Medulla oblongata (tissue), 1 donor: ENCODE measurements at regions not wholly inside any gene's neighbourhood (a gene's known extent, or its start where the extent isn't known, plus 50 kb on each side); places are given as distances from the start of the nearest gene placed in this dataset.

Source experiments
- DNase-seq: peaks from one replicate; pipeline ENCODE4 v3.0.0-alpha.2; 2015; ENCODE audit errors: extremely low spot score

DNA sequence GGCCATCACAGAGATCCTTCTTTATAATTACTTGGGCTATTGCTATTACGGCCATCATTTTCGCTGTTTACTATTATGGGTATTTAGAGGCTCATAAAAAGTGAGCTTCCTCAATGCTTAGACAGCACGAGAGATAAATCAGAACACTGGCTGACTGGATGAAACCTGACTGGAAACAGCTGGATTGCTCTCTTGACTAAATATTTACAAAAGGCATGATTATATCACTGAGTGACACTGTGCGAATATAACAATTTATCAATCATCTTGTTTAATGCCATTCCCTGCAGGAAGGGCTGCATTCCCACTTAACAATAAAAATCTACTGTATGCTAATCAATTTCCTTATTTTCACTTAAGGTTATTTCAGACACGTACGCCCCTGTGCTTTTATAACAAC lies 260.1 kb upstream of the ARID1B start:
- DNase-seq: no peak

DNA sequence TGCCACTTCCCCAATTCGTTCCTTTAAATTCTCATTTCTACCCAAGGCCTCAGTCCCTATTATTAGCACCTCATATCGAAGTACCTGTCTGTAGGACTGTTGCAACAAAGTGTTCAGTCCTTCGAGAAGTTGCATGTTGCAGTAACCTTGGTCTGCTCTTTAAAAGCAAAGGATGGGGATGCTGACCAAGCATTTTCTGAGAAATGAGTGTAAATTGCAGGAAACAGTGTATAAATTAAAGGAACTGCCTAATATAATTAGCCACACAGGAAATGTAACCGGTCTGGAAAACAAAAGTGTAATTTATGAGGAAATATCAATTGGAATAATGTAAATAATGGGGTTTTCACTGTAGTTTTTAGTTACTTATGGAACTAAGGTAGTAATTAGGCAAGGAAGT lies 261.9 kb upstream of the ARID1B start:
- no peak for DNase-seq

DNA sequence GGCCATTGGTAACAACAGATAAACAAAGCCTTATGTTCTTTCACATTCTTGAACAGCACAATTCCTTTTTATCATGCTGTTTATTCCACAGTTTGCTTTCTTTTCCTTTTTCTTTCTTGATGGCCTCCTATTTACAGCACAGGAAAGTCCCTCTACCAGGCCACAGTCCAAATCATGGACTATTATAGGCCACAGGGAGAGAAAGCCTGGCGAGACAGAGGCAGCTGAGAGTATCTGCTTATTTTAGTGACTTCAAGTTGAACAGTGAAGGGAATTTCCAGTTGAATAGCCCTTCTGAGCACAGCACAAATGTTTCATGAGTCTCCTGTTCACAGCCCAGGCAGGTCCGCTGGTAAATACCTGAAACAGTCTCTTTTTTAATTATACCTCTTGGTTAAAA lies 263.7 kb upstream of the ARID1B start:
- no peak for DNase-seq

GRCh38 chr6:156511570-156511969 lies 265.6 kb upstream of the ARID1B start:
- DNase-seq: no peak

- no peak for DNase-seq
Measured at GRCh38 chr6:156511051-156511450, 266.1 kb upstream of the ARID1B start.

- DNase-seq: no peak
Measured at GRCh38 chr6:156510242-156510641, 266.9 kb upstream of the ARID1B start.

DNA sequence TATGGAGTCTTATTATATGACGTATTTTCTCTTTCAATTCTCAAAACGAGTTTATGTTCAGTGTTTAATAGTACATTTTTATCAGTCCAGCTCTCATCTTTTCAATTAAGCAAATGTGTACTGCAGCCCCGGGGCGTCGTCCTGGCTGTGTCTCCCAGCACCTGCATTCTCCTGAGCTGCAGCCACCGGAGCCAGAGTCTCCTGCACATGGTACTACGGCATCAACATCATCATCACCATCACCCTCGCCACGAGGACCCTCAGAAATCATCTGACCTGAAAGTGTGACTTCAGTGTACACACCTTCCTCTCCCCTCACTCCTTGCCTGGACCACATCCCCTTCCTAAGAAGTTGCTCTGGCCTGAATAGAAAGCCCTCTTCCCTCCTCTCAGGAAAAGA lies 267.7 kb upstream of the ARID1B start:
- no peak for DNase-seq

- no peak for DNase-seq
Measured at GRCh38 chr6:156508923-156509322, 268.3 kb upstream of the ARID1B start.

GRCh38 chr6:156508126-156508525 lies 269.1 kb upstream of the ARID1B start:
- DNase-seq: no peak

GRCh38 chr6:156507656-156508055 lies 269.5 kb upstream of the ARID1B start:
- no peak for DNase-seq

DNA sequence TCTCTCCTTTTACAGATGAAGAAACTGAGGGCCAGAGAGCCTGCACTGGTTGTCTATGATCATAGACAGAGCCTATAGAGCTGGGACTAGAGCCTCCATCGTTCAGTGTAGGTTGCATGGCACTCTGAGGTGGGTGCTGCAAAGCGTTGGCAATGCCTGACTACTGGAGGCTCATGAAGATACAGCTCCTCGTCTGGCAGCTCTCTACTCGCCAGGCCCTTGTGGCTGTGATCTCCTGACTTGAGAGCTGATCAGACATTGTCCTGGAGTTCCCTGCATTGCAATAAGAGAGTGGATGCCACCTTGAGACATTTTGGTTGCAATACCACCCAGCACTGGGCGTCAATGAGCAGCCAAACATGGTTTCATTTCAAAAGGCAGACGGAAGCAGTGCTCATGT lies 270.1 kb upstream of the ARID1B start:
- no peak for DNase-seq

DNA sequence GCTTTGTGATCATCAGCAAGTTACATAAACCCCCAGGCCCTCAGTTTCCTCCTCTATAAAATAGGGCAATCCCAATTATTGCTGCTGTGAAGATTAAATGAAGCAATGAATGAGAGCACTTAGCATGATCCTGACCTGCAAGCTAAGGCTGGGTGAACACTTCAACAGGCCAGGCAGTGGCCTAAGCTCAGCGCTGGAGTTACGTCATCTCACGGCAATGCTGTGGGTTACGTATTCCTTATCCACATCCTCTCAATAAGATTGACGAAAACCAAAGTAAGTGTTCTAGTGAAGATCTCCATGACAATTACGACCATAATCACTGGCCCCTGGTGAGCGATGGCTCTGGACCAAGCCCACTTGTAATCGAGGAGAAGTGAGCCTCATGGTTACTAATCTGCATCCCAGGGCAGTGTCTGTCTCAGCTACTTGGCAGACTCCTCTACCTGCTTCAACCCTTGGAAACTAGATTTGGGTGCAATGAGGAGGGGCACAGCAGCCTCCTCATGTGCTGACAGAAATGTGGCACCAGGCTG lies 274.1 kb upstream of the ARID1B start:
- no peak for DNase-seq

DNA sequence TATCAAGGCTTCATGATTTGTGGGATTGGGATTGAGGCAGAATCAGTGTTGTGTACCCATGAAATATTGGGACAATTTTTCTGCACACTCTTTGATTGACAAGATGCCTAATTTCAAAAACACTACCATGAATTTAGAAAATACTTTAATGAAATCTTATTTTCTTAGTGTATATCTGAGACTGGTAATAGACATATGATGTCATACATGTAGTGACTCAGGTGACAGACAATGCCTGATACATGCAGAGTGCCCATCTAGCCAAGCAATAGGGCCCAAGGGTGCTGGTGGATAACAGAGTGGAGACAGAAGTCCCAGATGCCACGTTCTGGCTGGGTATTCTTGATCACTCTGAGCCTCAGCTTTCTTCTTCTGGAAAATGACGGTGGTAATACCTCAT lies 279.6 kb upstream of the ARID1B start:
- DNase-seq: no peak

GRCh38 chr6:156487877-156488276 lies 289.3 kb upstream of the ARID1B start:
- DNase-seq: no peak

DNA sequence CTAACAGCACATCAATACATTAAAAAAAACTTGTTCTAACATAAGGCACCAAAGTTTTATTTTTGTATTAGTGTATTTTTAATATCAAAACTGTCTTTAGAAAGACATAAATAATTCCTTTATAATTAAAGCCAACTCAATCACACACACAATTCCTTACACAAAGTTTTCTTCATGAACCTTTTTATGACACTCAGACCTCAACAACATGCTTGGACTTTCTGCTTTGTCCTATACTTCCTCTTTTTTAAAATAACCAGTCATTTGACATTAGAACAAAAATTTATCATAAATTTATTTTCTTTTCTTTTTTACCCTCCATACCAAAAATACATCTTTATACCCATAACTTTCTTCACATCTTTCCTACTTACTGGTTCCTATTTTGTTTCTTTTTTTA lies 292.0 kb upstream of the ARID1B start:
- no peak for DNase-seq

DNA sequence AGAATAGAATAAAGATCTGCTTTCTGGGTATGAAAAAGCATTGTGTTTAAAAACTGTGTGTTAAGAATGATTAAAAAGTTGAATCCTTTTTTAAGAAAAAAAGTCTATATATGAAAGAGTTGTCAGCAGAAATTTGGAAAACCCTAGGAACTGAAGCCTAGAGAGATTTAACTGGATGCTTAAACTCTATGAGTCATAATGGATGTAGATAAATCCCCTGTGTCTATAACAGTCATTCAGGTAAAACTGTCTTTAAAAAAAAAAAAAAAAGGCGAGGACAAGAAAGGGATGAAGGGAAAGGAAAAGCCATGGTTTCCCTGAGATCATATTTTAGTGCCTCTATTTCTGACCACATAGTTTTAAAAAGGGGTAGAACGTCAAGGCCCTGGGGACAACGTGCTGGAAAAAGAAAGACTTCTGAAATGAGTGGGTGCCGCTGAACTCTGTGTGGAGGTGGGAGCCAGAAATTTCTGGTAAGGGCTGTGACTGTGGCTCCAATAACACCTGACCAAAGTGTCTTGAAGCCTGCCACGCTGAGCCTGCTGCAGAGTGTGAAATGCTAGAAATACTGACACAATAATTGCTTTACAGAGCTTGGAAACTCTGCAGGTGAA lies 302.6 kb upstream of the ARID1B start:
- no peak for DNase-seq

GRCh38 chr6:156471000-156471399 lies 306.2 kb upstream of the ARID1B start:
- DNase-seq: no peak

DNA sequence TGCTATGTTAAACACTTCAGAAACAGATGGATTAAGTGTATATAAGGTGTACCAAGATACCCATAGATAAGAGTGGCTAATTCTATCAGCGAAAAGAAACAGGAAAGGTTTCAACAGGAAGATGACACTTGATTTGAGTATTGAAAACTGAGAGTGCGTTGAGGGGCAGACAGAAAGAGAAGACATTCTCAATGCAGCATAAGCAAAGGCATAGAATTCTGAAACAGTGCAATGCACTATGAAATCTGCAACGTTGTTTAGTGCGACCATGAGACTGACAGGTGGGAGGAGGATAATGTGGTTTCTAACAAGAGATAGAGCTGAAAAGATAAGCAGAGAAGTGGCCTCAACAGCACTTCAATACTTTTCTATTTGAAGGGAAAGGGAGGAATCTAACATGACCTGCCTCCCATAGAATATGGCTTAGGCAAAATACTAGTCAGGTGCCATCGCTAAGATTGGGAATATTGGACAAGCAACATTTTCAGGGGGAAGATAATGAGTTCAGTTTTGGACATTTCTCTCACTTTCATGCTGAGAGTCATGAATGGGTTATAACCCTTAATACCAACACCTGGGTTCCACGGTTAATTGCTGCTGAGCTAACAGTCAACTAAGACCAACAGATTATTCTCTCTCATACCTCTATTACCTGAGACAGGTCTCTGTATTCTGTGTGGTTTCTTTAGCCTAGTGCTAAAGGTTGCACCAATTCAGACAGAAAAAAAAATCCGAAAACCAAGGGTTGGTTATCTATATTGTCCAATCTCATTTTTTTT lies 312.9 kb upstream of the ARID1B start:
- DNase-seq: no peak

DNA sequence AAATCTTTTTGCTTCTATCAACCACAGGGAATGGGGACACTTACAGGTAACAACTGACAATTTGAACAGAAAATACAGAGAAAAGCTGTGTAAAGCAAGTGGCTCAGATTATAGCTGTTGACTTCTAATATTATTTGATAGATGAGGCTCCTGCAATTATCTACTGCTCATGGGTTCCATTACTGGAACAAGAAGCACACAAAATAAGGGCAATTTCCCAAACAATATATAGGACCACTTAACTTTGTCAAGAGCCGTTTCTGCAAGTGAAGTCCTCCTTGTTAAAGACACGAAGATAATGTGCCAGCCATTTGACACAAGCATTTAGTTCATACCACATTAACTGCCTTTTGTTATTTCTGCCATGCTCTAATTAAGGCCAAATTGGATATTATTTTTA lies 315.5 kb upstream of the ARID1B start:
- no peak for DNase-seq

GRCh38 chr6:156457601-156458000 lies 319.6 kb upstream of the ARID1B start:
- no peak for DNase-seq

DNA sequence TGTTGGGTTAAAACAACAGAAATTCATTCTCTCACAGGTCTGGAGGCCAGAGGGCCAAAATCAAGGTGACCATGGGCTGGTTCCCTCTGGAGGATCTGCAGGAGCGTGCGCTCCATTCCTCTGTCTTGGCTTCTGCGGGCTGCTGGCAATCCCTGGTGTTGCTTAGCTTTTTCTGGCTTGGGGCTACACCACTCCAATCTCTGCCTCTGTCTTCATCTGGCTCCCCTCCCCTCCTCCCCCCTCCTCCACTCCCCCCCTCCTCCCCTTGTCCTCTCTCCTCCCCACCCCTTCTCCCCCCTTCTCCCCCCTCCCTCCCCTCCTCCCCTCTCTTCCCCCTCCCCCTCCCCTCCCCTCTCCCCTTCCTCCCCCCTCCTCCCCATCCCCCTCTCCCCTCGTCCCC lies 321.3 kb upstream of the ARID1B start:
- DNase-seq: no peak

DNA sequence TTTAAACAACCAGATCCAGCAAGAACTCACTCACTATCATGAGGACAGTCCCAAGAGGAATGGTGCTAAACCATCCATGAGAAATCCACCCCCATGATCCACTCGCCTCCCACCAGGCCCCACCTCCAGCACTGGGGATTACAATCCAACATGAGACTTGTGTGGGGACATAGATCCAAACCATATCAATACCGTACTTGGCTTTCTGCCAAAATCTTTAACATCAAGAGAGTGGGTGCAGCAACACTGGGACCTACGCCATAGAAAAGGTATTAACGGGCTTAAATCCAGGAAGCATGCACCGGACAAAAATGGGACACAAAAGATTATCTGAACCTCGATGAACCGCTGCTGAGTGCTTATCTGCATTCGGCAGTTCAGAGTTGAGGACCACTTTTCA lies 322.3 kb upstream of the ARID1B start:
- DNase-seq: no peak

DNA sequence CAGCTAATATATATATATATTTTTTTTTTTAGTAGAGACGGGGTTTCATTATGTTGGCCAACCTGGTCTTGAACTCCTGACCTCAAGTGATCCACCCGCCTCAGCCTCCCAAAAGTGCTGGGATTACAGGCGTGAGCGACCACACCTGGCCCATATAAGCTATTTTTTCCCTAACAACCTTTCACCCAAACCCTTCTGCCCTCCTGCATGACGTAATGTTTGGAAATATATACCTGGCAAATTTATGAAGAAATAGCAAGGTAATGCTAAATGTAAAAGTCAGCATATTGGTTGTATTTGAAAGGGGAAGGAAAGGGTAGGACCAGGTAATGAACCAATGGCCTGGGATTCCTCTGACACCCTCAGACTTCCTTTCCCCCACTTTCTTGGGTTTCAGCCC lies 325.5 kb upstream of the ARID1B start:
- DNase-seq: no peak

GRCh38 chr6:156451088-156451487 lies 326.1 kb upstream of the ARID1B start:
- DNase-seq: no peak
